Lower lobe of right lung (tissue), 2 donors: ENCODE measurements at regions not wholly inside any gene's neighbourhood (a gene's known extent, or its start where the extent isn't known, plus 50 kb on each side); places are given as distances from the start of the nearest gene placed in this dataset.

Source experiments
- ATAC-seq, 2 donors: fragments of 200-7000 bp; cut with Tn5 transposase; one replicate each; pipeline ENCODE4 v1.9.1; 2020 to 2022; ENCODE audit warnings: mild to moderate bottlenecking in 2 of 2, moderate library complexity in 2 of 2
- DNase-seq: peaks from one replicate; pipeline ENCODE4 v3.0.0-alpha.2; 2020
- H3K27ac ChIP-seq: fragments of 200-600 bp; one replicate; pipeline ENCODE4 v1.8.0; 2022
- H3K27me3 ChIP-seq: fragments of 200-600 bp; one replicate; pipeline ENCODE4 v1.8.0; 2022; ENCODE audit warnings: low read depth
- H3K36me3 ChIP-seq: fragments of 200-600 bp; one replicate; pipeline ENCODE4 v1.8.0; 2022; ENCODE audit warnings: mild to moderate bottlenecking
- H3K4me1 ChIP-seq: fragments of 200-600 bp; one replicate; pipeline ENCODE4 v1.8.0; 2022
- H3K4me3 ChIP-seq: fragments of 200-600 bp; one replicate; pipeline ENCODE4 v1.8.0; 2022; ENCODE audit warnings: mild to moderate bottlenecking
- H3K9me3 ChIP-seq: fragments of 200-600 bp; one replicate; pipeline ENCODE4 v1.8.0; 2022
- intact Hi-C: fragments of 100-400 bp; cut with DNase I; formaldehyde crosslinking; loops from one replicate; pipeline ENCODE4 v1.11.0; 2022
- TF ChIP-seq, protein P1 (sequence below): fragments of 200-600 bp; IDR thresholded peaks from one replicate; pipeline ENCODE4 v1.8.0; 2022; ENCODE audit warnings: antibody characterized with exemption, mild to moderate bottlenecking
- donor health status: DM: no; HTN: yes; CAD: no; lungs with severe emphysema.

DNA sequence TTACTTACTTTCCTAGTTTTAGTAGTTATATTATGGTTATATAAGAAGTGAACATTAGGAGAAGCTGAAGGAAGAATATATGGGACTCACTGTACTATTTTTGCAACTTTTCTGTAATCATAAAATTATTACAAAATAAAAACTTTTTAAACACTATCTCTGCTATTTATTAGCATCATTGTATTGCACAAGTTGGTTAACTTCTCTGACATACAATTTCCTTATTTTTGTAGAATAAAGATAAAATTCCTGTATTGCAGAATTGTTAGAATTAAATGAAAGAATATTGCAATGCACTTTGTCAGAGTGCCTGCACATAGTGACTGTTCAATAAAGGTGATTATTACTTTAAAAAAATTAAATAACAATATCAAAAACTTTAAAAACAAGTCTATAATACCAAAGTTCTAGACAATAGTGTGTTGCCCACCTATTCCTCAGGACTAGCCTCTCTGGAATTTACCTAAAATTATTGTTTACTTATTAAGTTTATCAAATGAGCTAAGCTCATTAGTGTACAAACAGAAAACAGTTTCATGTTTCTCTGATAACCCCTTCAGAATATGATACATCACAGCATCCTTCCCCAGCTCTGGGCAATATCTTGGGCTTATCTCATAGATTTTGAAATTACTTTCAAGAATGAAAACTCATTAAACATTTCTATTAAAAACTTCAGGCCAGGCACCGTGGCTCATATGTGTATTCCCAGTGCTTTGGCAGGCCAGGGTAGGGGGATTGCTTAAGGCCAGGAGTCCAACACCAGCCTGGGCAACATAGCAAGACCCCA is 77.4 kb upstream of the TMPO start:
- H3K9me3 ChIP-seq, result no peaks in the 10 kb centered on the region
- intact Hi-C loops, result no loop called here
- H3K27me3 ChIP-seq, result no peaks in the 10 kb centered on the region
- DNase-seq, result no peak
- H3K4me3 ChIP-seq, result no peak overlapping the region
- ATAC-seq, result no peak
- H3K27ac ChIP-seq, result no peak overlapping the region
- peaks cover 29% of the 10 kb centered on the region for H3K4me1 ChIP-seq
- H3K36me3 ChIP-seq, result no peaks in the 10 kb centered on the region
- TF ChIP-seq, protein P1, sequence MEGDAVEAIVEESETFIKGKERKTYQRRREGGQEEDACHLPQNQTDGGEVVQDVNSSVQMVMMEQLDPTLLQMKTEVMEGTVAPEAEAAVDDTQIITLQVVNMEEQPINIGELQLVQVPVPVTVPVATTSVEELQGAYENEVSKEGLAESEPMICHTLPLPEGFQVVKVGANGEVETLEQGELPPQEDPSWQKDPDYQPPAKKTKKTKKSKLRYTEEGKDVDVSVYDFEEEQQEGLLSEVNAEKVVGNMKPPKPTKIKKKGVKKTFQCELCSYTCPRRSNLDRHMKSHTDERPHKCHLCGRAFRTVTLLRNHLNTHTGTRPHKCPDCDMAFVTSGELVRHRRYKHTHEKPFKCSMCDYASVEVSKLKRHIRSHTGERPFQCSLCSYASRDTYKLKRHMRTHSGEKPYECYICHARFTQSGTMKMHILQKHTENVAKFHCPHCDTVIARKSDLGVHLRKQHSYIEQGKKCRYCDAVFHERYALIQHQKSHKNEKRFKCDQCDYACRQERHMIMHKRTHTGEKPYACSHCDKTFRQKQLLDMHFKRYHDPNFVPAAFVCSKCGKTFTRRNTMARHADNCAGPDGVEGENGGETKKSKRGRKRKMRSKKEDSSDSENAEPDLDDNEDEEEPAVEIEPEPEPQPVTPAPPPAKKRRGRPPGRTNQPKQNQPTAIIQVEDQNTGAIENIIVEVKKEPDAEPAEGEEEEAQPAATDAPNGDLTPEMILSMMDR, result no peak

DNA sequence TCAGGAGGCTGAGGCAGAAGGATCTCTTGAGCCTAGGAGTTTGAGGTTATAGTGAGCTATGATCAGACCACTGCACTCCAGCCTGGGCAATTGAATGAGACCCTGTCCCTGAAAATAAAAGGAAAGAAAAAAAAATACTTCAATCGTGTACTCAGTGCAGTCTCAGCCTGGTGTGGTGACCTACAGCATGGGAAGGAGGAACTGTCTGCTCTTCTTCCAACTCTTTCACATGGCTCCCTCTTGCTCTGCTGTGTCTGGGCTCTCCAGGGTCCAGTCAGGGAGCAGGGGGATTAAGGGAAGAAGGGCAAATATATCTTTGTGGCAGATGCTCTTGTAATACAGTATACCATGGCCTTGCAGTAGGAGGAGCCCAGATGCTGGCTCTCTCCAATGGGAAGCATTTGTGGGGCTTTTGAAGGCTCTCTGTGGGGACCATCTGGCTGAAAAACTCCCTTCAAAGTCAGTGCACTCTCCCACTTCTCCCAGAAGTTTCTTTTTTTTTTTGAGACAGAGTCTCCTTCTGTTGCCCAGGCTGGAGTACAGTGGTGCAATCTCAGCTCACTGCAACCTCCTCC is 76.6 kb upstream of the TMPO start:
- H3K27me3 ChIP-seq, result no peaks in the 10 kb centered on the region
- DNase-seq (no peak), ATAC-seq (peak; percentile 14 to 36)
- H3K27ac ChIP-seq, result peak overlapping the region; percentile 78
- intact Hi-C loops, result no loop called here
- H3K9me3 ChIP-seq, result no peaks in the 10 kb centered on the region
- H3K4me3 ChIP-seq, result no peak overlapping the region
- H3K4me1 ChIP-seq, result peaks cover 29% of the 10 kb centered on the region
- TF ChIP-seq, protein P1, result no peak
- no peaks in the 10 kb centered on the region for H3K36me3 ChIP-seq

GRCh38 chr12:98439471-98439951 is 75.9 kb upstream of the TMPO start:
- no peaks in the 10 kb centered on the region for H3K27me3 ChIP-seq
- ATAC-seq, result peak; percentile 78 to 85
- intact Hi-C loops, result no loop called here
- H3K9me3 ChIP-seq, result no peaks in the 10 kb centered on the region
- TF ChIP-seq, protein P1, result no peak
- H3K4me1 ChIP-seq, result peaks cover 29% of the 10 kb centered on the region
- no peak for DNase-seq
- peak overlapping the region; percentile 11 for H3K4me3 ChIP-seq
- H3K36me3 ChIP-seq, result no peaks in the 10 kb centered on the region
- H3K27ac ChIP-seq, result peak overlapping the region; percentile 78

GRCh38 chr12:98439981-98440581 is 75.3 kb upstream of the TMPO start:
- peaks cover 29% of the 10 kb centered on the region for H3K4me1 ChIP-seq
- peak; percentile 96 for ATAC-seq
- DNase-seq, result peak; percentile 70
- intact Hi-C loops, result no loop called here
- H3K36me3 ChIP-seq, result no peaks in the 10 kb centered on the region
- peak overlapping the region; percentile 78 for H3K27ac ChIP-seq
- no peaks in the 10 kb centered on the region for H3K9me3 ChIP-seq
- peak overlapping the region; percentile 11 for H3K4me3 ChIP-seq
- H3K27me3 ChIP-seq, result no peaks in the 10 kb centered on the region
- TF ChIP-seq, protein P1, result peak; percentile 10

GRCh38 chr12:98446060-98446459 is 69.3 kb upstream of the TMPO start:
- Histone ChIP-seq H3K9me3 (no peaks in the 10 kb centered on the region), H3K4me3 (no peak overlapping the region), H3K4me1 (peaks cover 6% of the 10 kb centered on the region), H3K36me3 (no peaks in the 10 kb centered on the region), H3K27ac (no peak overlapping the region), H3K27me3 (no peaks in the 10 kb centered on the region)
- intact Hi-C loops, result no loop called here
- TF ChIP-seq, protein P1, result no peak
- no peak for DNase-seq
- no peak for ATAC-seq
